ENCODE measurements at regions not wholly inside any gene's neighbourhood (a gene's known extent, or its start where the extent isn't known, plus 50 kb on each side); places are given as distances from the start of the nearest gene placed in this dataset.

- no peak for TF ChIP-seq CTCF (IDR thresholded peaks at IDR 0.05 in 8 of 11, conservative IDR thresholded peaks at IDR 0.05 in 3 of 11)
- TF ChIP-seq POLR2A (IDR thresholded peaks at IDR 0.05) = no peak
- no peak for TF ChIP-seq POLR2AphosphoS5 (IDR thresholded peaks at IDR 0.05)
These were observed 143.8 kb upstream of the BCL6 start for GRCh38 chr3:187889106-187889505.

Measured in spleen (tissue), 7 donors.